Calu3 (cell line): ENCODE measurements at regions not wholly inside any gene's neighbourhood (a gene's known extent, or its start where the extent isn't known, plus 50 kb on each side); places are given as distances from the start of the nearest gene placed in this dataset.

Experiments used
- BruUV-seq: library from RNA; stranded (reverse); fragments of 400-500 nt; replicated peaks from 2 replicates; lab custom pipeline; 2021; lab: Mats Ljungman, UMichigan
- CTCF ChIA-PET: fragments of 300-600 bp; sonication (Branson Sonifier 250); formaldehyde crosslinking; loops from one replicate; lab custom pipeline; 2022; ENCODE audit warnings: antibody characterized with exemption; lab: Charles Lee
- DNase-seq: peaks from one replicate; pipeline ENCODE4 v3.0.0; 2022
- H3K27ac Mint-ChIP-seq: one replicate; pipeline ENCODE4 v1.8.0; 2022; ENCODE audit warnings: mixed read lengths; ENCODE audit not compliant: unreplicated experiment
- H3K27me3 Mint-ChIP-seq: one replicate; pipeline ENCODE4 v1.8.0; 2022; ENCODE audit warnings: mixed read lengths; ENCODE audit not compliant: unreplicated experiment
- H3K36me3 Mint-ChIP-seq: one replicate; pipeline ENCODE4 v1.8.0; 2022; ENCODE audit warnings: mild to moderate bottlenecking, moderate library complexity, mixed read lengths; ENCODE audit not compliant: insufficient read depth, unreplicated experiment
- H3K4me1 Mint-ChIP-seq: one replicate; pipeline ENCODE4 v1.8.0; 2022; ENCODE audit warnings: mild to moderate bottlenecking, low read depth, mixed read lengths; ENCODE audit not compliant: unreplicated experiment
- H3K4me3 Mint-ChIP-seq: one replicate; pipeline ENCODE4 v1.8.0; 2022; ENCODE audit warnings: mild to moderate bottlenecking, low read depth, moderate library complexity, mixed read lengths; ENCODE audit not compliant: unreplicated experiment
- H3K9me3 Mint-ChIP-seq: one replicate; pipeline ENCODE4 v1.8.0; 2022; ENCODE audit warnings: low read depth, mixed read lengths; ENCODE audit not compliant: unreplicated experiment
- intact Hi-C: fragments of 100-400 bp; cut with micrococcal nuclease; formaldehyde crosslinking; loops from one replicate; pipeline ENCODE4 v1.10.0; 2022; ENCODE audit not compliant: unreplicated experiment
- TF ChIP-seq, protein P1 (sequence below): fragments of 200-600 bp; IDR thresholded peaks from one replicate; pipeline ENCODE4 v1.8.0; 2022; ENCODE audit warnings: antibody characterized with exemption; ENCODE audit not compliant: unreplicated experiment

DNA sequence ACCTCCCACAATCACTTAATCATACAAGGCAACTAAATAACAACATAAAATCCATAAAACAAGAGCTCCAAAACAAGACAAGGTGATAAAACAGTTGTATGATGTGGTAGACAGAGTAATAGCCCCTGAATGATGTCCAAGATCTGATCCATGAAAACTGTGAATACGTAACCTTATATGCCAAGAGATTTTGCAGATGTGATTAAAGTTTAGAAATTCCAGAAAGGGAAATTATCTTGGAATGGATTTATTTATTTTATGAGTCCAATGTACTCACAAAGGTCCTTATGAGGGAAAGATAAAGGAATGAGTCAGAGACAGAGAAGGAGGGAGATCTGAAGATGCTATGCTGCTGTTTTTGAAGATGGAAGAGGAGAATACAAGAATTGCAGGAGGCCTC is 1775.7 kb upstream of the C9orf72 start:
- Mint-ChIP-seq H3K9me3 (no peaks in the 10 kb centered on the region), H3K4me3 (no peak overlapping the region), H3K4me1 (no peaks in the 10 kb centered on the region), H3K36me3 (no peaks in the 10 kb centered on the region), H3K27me3 (no peaks in the 10 kb centered on the region), H3K27ac (no peak overlapping the region)
- TF ChIP-seq, protein P1, sequence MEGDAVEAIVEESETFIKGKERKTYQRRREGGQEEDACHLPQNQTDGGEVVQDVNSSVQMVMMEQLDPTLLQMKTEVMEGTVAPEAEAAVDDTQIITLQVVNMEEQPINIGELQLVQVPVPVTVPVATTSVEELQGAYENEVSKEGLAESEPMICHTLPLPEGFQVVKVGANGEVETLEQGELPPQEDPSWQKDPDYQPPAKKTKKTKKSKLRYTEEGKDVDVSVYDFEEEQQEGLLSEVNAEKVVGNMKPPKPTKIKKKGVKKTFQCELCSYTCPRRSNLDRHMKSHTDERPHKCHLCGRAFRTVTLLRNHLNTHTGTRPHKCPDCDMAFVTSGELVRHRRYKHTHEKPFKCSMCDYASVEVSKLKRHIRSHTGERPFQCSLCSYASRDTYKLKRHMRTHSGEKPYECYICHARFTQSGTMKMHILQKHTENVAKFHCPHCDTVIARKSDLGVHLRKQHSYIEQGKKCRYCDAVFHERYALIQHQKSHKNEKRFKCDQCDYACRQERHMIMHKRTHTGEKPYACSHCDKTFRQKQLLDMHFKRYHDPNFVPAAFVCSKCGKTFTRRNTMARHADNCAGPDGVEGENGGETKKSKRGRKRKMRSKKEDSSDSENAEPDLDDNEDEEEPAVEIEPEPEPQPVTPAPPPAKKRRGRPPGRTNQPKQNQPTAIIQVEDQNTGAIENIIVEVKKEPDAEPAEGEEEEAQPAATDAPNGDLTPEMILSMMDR: no peak
- no TSS peak for BruUV-seq
- CTCF ChIA-PET: no interaction called here
- intact Hi-C loops: no loop called here
- DNase-seq: no peak

DNA sequence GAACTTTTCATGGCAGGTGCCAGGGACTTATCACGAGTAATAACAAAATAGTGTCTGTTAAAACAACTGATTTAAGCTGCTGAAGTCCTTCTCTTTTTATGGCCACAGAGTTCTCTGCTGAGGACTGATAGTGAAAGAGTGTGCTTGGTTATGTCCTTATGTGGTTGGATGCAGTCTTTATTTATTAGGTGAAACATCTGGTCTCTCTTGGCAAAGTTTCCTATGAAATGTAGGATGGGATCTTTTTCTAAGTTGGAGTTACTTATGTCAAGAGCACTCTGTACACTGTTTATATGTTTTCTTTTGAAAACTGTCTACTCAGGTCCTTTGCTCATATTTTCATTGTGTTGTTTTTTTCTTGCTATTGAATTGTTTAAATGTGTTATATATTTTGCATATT is 1816.1 kb upstream of the C9orf72 start:
- no peak for DNase-seq
- H3K36me3 Mint-ChIP-seq: no peaks in the 10 kb centered on the region
- TF ChIP-seq, protein P1: no peak
- H3K4me1 Mint-ChIP-seq: no peaks in the 10 kb centered on the region
- no peak overlapping the region for H3K4me3 Mint-ChIP-seq
- peaks cover 2% of the 10 kb centered on the region for H3K9me3 Mint-ChIP-seq
- intact Hi-C loops: no loop called here
- H3K27me3 Mint-ChIP-seq: no peaks in the 10 kb centered on the region
- no peak overlapping the region for H3K27ac Mint-ChIP-seq
- BruUV-seq: no TSS peak
- CTCF ChIA-PET: no interaction called here

DNA sequence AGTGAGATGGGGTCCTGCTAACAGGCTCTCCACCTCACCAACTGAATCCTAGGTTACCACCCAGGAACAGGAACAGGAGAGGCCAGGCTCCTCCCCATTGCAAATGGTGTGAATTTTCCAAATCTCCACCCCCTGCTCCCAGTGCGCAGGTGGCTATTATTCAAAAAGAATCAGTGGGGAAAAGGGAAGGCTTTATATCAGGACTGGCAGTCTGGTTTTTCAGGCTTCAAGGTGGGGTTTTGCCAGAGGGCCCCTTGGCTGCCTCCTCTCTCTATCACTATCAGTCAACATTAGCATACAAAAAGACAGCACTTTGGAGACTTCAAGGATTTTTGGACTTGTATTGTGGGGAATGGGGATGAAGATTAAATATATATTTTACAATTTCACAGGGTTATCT is 1817.6 kb upstream of the C9orf72 start:
- CTCF ChIA-PET: no interaction called here
- intact Hi-C loops: no loop called here
- Mint-ChIP-seq H3K36me3 (no peaks in the 10 kb centered on the region), H3K9me3 (no peaks in the 10 kb centered on the region), H3K27ac (no peak overlapping the region), H3K27me3 (no peaks in the 10 kb centered on the region), H3K4me3 (no peak overlapping the region), H3K4me1 (no peaks in the 10 kb centered on the region)
- no TSS peak for BruUV-seq
- TF ChIP-seq, protein P1: no peak
- no peak for DNase-seq

DNA sequence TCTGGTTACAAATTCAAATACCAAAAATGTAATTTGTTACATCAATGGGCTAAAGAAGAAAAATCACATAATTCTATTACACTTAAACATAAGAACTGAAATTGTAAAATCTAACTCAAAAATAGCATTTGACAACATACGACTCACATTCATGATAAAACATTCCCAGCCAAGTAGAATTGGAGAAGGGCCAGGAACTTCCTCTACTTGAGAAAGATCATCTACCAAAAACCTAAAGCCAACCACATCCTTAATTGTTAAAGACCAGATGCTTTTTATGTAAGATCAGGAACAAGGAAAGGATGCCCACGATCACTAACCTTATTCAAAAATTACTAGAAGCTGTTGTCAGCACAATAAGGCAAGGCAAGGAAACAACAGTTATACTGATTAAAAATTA is 1819.8 kb upstream of the C9orf72 start:
- BruUV-seq: no TSS peak
- Mint-ChIP-seq H3K27me3 (no peaks in the 10 kb centered on the region), H3K36me3 (no peaks in the 10 kb centered on the region), H3K4me1 (no peaks in the 10 kb centered on the region), H3K4me3 (no peak overlapping the region), H3K9me3 (no peaks in the 10 kb centered on the region), H3K27ac (no peak overlapping the region)
- TF ChIP-seq, protein P1: no peak
- no peak for DNase-seq
- intact Hi-C loops: no loop called here
- CTCF ChIA-PET: no interaction called here
